ENCODE measurements at regions not wholly inside any gene's neighbourhood (a gene's known extent, or its start where the extent isn't known, plus 50 kb on each side); places are given as distances from the start of the nearest gene placed in this dataset.

DNA sequence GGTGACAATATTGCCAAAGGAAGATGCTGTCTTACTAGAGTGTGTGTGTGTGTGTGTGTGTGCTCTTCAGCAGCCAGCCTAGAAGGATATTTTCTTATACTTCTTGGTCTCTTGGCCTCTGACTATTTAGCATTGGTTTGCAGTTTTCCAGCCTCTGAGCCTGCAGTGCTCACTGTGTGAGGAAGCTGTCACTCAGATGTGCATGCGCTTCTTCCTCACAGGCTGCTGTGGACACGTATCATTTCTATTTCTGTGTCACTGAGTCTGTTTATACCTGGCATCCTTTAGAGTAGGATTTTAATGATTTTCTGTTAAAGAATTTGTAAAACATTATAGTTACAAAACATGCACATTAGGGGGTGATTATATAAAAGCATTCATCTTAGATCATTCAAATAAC, 83.3 kb downstream of the ALDH8A1 start:
- DNase-seq (ENCODE audit: low read depth in 1 of 2, low spot score in 1 of 2), result no peak

DNA sequence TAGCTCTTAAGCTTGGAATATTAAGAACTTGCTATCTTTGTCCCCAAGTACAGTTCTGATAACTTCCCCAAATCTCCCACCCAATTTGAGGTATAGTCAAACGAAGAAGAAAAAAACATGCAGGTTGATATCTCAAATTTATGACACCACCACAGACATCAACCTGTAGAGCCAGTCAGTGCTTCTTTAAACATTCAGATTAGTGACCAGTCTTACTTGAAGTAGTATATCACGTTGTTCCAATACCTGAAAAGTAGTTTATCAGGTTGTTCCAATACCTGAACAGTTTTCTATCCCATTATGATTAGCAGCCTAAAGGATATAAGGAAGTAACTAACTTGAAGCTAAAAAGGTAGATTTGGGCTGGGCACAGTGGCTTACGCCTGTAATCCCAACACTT, 85.3 kb downstream of the ALDH8A1 start:
- DNase-seq (ENCODE audit: low read depth in 1 of 2, low spot score in 1 of 2), result no peak

DNA sequence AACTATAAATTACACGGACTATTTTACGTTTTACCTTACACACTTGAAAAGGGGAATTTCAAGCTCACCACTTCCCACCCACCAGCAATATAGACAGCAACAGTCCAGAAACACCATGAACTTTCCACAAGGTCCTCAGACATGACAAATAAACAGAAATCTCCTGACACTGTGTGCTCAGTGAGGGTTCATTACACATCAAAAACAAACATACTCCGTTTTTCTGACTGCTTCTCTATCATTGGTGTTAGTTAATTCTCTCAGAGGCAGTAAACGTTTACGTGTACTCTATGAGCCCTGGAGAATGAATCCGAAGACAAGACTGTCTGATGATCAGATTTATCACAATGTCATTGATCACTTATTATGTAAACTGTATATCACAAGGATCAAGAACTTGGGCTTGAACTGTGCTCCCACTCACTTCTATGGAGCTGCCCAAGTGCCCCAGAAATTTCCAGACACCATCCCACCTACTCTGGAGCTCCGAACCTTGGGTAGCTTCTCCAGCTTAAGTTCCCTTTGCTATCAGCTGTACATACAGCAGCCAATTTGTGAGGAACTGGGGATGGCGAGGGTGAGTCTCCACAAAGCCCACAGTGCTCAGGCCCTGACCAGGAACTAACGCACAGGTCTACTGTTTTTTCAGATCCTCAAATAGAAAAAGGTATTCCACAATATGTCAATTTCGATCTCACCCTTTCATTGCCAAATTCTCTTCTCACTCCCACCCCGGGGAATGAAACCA, 86.0 kb downstream of the ALDH8A1 start:
- DNase-seq (ENCODE audit: low read depth in 1 of 2, low spot score in 1 of 2), result no peak

DNA sequence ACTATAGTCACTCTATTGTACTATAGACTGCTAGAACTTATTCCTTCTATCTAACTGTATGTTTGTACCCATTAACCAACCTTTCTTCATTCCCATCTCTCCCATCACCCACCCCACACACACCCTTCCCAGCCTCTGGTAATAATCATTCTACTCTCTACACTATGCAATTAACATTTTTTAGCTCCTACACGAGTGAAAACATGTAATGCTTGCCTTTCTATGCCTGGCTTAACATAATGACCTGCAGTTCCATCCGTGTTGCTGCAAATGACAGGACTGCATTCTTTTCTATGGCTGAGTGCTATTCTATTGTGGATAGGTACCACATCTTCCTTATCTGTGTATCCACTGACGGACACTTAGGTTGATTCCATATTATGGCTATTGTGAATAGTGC, 95.5 kb downstream of the ALDH8A1 start:
- DNase-seq (ENCODE audit: low read depth in 1 of 2, low spot score in 1 of 2), result no peak

DNA sequence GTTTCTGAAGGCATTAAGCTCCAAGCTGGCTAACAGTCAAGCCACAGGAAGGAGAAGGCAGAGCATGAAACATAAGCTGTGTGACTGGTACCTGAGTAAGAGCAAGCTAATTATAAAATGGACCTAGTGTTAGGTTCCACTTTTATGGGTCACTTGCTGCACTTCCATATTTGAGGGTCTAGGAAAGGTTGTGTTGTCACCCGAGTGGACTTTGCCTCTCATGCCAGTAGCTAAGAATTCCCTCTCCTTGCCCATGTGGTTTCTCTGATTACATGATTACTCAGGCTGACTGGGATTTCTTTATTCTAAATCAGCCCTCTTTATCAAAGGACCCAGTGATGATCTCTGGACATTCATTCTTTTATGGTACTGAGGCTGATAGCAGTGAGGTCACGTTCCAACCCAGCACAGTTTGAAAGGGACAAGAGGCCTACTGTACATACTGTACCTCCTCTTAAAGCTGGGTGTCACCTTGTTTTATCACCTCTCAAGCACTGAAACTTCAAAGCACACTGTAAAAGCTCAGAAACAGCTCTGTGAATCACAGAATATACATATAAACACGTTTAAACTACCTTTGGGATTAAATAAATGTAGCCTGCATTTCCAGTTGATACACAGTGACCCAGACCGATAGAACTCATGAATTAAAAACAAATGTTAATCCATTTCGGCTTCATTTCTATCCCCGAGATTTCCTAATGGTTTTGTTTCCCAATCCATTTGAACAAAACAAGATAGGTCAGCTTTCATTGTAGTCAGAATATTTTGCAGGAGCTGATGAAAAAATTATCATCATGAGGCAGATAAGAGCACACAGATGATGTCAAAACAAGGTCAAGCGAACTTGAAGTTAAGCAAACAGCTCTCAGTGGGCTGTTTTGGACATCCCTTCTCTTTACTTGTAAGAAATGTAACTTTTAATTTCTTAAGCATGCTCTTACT, 96.5 kb downstream of the ALDH8A1 start:
- DNase-seq (ENCODE audit: low read depth in 1 of 2, low spot score in 1 of 2), result no peak

DNA sequence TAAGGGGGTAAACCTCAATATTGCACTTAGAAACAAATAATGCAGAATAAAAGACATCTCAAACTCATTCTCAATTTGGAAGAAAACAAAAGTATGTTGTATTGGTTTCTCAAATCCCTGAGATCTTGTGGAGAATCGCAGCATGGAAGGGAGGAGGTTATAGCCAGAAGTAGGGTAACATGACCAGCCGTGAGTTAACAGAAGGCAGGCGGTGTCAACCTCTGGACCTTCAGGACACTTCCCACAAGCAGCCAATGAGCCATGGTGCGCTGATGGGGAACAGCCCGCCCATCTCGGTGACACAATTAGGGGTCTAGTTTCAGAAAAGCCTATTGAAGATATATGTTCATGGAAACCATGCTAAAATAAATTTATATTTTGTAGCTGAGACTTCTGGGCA, 98.4 kb downstream of the ALDH8A1 start:
- DNase-seq (ENCODE audit: low read depth in 1 of 2, low spot score in 1 of 2), result no peak

DNA sequence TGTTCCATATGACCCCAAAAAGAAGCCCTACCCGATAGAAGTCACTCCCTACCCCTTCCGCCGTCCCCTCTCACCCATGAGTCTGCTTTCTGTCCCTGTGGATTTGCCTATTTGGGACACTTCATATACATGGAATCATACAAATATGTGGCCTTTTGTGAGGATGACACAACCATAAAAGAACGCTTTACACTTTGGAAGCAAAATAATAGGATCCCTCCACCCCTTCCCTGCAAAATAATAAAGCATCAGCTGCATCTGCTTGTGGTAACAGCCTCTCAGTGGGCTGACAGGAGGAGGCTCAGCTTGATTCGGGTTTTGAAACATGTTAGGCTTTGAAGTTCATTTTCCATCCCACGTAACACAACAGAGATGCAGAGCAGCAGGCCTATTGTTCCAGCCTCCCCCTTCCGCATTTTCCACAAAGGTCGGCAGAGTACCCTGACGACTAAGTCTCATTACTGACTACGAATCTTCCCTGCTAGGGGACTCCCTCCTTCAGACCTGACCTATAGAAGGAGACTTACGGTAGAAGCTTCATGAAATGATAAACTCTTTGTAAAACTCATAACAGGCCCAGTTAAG, 99.1 kb downstream of the ALDH8A1 start:
- DNase-seq (ENCODE audit: low read depth in 1 of 2, low spot score in 1 of 2), result no peak

DNA sequence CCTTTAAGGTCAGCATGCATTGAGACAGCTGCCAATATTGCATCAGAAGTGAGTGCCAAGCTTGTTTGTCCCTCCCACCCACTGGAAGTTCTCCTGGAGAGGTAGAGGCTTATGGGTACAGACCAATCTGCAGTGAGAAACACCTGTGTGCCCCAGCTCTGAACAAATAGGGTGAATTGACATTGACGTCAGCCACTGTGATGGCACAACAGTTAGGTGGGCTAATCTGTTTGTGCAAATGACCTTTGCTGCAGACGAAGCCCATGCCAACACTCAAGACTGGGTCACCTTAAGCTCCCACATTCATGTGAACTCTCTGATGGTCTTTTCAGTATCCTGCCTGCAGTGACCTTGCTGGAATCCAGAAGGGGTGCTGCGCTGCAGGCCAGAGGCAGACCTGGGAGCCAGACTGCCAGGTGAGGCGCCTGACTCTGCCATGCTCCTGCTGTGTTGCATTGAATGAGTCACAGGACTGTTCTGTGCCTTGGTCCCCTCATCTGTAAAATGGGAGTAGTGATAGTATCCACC, 99.9 kb downstream of the ALDH8A1 start:
- DNase-seq (ENCODE audit: low read depth in 1 of 2, low spot score in 1 of 2), result no peak

DNA sequence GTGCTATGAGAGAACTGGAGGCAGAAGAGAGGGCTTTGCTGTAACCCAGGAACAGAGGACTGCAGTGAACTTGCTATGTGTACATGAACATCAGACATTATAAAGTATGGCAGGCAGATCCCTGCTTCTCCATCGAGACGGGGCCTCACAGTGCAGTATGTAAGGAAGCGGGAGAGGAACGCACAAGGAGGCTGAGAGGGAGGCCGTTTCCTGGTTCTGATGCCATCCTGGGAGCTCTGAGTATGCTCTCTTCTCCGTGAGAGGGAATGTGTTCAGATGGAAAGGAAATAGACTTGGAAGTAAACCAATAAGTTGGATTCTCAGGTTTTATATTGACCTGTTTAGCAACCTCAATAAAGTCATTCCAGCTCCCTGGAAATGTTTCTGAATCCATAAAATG, 101.8 kb downstream of the ALDH8A1 start:
- DNase-seq (ENCODE audit: low read depth in 1 of 2, low spot score in 1 of 2), result no peak

DNA sequence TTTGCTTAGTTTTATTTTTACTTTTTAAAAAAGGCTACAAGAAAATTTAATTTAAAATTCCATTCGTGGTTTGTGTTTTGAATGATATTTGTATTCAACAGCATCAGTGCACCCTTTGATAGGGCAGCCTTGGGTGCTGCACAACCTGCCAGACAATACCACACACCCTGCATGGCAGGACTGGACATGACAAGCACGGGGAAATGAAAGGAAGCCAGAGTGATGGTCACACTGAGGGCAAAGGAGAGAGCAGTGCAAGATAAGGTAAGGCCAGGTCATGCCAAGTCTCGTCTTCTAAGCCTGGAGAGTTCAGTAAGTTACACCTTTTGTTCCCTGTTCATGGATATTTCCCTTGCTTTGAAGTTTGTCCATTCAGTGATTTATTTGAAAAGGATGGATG, 103.0 kb downstream of the ALDH8A1 start:
- DNase-seq (ENCODE audit: low read depth in 1 of 2, low spot score in 1 of 2), result no peak

DNA sequence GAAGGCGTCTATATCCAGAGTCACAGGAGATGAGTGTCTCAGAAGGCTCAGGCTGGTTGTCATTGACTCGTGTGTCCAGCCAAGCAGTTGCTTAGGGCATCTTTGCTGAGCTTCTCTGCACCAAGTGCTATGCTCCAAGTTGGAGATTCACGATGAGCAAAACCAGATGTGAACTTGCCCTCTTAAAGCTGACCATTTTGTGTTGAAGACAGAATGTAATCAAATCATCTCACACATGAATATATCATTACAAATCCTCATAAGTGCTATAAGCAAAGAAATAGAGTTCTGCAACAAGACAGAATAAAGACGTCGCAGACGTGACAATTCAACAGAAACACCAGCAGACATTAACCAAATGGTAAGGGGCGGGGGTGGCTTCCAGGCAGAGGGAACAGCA, 103.9 kb downstream of the ALDH8A1 start:
- DNase-seq (ENCODE audit: low read depth in 1 of 2, low spot score in 1 of 2), result no peak

DNA sequence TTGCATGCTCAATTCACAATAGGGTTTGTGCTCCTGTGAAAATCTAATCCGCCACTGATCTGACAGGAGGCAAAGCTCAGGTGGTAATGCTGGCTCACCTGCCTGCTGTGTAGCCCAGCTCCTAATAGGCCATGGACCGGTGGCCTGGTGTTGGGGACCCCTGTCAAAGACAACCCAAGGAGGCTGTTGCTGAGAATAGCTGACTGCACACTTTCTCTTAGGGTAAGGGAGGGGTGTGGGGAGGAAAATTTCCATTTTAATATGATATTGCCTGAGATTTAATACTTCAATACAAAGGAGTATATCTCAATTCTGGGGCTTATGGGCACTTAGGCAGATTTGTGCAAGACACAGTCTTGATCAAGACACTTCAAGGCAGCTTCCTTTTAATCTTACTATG, 105.8 kb downstream of the ALDH8A1 start:
- DNase-seq (ENCODE audit: low read depth in 1 of 2, low spot score in 1 of 2), result no peak

DNA sequence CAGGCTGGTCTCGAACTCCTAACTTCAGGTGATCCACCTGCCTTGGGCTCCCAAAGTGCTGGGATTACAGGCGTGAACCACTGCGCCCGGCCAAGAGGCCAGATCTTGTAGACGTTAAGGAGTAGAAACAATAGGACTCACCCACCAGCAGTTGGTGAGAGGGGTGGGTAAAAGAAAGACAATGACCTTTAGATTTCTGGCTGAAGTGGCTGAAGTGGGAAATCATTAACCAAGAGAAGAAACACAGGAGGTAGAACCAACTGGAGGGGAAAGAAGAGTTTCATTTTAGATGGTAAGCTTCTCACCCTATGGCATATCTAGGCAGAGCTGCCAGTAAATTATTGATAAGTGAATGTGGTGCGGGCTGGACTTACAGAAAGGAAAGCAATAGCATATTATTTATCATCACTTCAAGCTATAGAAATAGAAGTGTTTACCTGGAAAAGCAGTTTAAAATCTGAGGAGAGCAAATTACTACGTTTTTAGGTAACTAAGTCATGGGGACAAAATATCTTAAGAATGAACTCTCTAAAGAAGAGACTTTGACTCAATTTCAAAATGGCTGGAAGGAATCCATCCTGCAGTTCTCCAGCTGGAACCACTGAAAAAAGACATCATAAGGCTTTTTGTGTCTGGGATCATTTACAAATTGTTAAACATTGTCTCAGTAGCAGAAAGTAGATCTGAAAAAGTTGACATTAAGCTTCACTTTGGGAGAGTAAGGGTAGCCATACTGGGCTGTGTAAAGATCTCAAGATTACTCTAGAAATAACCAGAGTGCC, 109.6 kb downstream of the ALDH8A1 start:
- no peak for DNase-seq (ENCODE audit: low read depth in 1 of 2, low spot score in 1 of 2)

DNA sequence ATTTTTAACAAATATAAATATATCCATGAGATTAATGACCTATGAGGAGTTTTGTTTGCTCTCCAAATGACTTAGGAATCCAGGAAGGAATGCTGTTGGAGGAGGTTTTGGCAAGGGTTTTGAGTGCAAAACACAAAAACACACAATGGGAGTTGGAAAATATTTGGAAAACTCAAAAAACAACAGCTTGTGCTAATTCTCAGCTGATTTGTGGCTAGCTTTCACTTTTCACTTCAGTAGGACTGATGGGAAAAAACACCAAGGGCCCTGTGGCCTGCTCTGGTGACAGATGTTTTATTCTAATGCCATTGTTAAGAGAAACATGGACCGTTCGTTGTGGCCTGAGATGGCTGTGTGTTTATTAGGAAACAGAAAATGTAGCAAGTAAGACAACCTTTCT, 113.9 kb downstream of the ALDH8A1 start:
- no peak for DNase-seq (ENCODE audit: low read depth in 1 of 2, low spot score in 1 of 2)

DNA sequence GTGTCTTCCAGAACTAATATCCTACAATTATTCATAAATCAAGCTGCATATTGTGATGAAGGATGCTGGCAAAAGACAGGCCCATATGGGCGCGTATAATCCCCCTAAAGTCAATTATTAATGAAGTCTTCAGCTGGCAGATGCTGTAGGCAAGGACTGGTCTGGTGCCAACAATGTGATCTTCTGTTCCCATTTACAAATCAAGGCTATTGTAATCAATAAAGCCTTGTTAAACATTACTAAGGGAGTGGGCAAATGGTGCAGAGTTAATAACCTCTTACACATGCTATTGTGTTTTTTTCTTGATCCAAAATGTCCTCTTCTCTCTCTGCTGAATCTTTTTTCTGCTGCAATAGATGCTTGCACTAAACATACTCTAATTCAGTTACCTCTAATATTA, 119.0 kb downstream of the ALDH8A1 start:
- no peak for DNase-seq (ENCODE audit: low read depth in 1 of 2, low spot score in 1 of 2)

DNA sequence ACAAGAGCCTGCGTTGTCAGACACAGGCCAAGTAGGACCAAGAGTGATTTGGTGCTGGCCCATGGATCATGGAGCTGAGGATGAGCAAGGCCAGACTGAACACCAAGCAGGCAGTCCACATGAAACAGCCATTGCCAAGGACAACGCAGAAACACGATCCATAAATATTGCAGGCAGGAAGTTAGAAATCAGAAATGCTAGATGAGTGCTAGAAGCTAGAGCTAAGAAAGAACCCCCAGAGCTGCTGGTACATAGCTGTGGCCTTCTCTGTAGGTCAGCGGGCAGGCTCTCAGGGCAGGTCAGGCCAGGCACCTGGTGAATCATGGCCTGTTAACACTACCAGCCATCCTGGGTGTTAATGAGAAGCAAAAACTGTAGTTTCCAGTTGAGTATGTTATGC, 119.7 kb downstream of the ALDH8A1 start:
- no peak for DNase-seq (ENCODE audit: low read depth in 1 of 2, low spot score in 1 of 2)

DNA sequence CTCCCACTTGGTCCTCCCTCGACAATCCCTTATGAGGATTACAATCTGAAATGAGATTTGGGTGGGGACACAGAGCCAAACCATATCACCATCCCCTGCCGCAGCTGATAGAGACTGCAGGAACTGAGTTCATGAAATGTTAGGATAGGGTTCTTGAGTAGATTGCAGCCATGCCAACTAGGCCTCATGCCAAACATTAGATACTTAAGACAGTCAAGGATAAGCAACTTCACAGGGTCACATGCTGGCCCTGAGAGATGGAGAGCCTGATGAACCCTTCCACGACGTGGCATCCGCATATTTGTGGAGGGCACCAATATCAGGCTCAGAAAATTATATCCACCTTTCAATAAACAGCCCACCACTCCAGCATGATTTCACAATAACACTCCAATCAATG, 121.3 kb downstream of the ALDH8A1 start:
- DNase-seq (ENCODE audit: low read depth in 1 of 2, low spot score in 1 of 2), result no peak

DNA sequence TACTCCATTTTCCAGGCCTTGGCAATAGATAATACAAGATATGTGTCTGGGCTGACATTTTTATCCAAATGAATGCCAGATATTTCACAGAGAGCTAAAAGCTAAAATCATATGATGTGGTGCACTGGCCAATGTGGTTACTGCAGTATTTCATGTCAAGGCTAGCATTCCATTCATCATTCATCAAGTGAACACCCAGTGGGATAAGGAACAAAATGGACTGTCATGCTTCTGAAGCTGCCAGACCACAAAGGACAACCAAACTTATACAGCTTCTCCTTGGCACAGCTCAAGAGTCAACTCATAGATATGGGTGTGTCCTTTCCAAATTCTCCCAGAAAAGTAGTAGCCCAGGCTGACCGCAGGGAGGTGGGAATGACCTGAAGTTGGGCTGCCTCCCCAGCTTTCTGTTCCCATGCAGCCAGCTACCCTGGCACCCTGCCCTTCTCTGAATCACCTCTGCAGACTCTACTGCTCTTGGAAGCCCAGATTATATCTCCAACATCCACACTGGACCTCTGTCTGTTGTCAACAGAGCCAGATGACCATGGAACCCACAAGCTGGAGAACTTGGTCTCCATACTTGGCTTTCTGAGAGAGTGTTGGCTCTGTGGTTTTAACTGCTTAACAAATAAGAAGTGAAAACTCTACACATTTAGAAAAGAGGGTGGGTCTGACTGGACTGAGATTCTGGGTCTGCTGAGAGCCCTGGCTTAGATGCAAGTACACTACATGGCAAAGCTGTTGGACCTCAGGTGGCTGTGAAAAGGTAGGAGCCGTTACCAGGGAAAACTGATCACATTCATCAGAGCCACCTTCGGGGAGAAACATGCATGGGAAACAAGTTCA, 122.8 kb downstream of the ALDH8A1 start:
- no peak for DNase-seq (ENCODE audit: low read depth in 1 of 2, low spot score in 1 of 2)

DNA sequence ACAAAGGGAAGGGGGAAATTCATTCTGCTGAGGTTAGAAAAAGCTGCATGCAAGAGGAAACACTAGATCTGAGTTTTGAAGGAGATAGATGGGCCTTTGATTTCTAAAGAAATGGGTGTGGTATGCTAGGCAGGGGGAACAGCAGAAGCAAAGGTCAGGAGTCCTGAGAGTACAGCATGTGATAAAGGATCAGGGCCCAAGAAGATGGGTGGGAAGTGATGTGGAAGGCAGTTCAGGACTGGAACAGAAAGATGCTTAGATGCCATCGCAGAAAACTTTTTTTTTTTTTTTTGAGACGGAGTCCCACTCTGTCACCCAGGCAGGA, 126.2 kb downstream of the ALDH8A1 start:
- no peak for DNase-seq (ENCODE audit: low read depth in 1 of 2, low spot score in 1 of 2)
